ENCODE measurements at regions not wholly inside any gene's neighbourhood (a gene's known extent, or its start where the extent isn't known, plus 50 kb on each side); places are given as distances from the start of the nearest gene placed in this dataset.

- TF ChIP-seq CTCF (IDR thresholded peaks at IDR 0.05 in 2 of 3, conservative IDR thresholded peaks at IDR 0.05 in 1 of 3; ENCODE audit: borderline replicate concordance in 1 of 3, insufficient read depth in 1 of 3, low read depth in 2 of 3, low read length in 2 of 3) = no peak
- no peak for TF ChIP-seq POLR2A (IDR thresholded peaks at IDR 0.05; ENCODE audit: borderline replicate concordance, extremely low read depth, insufficient read depth, insufficient read length)
- no peak for TF ChIP-seq REST (IDR thresholded peaks at IDR 0.05; ENCODE audit: low read depth)
- no peak for TF ChIP-seq ZFX (IDR thresholded peaks at IDR 0.05)
- no peak for TF ChIP-seq SIN3A (IDR thresholded peaks at IDR 0.05; ENCODE audit: low read depth)
- TF ChIP-seq JUND (IDR thresholded peaks at IDR 0.05) = no peak
- TF ChIP-seq EZH2 (IDR thresholded peaks at IDR 0.05) = no peak
- TF ChIP-seq CEBPB (IDR thresholded peaks at IDR 0.05; ENCODE audit: low read depth) = no peak
- TF ChIP-seq YY1 (IDR thresholded peaks at IDR 0.05; ENCODE audit: extremely low read depth, insufficient replicate concordance, low read depth, low read length) = no peak
- no peak for TF ChIP-seq RAD21 (IDR thresholded peaks at IDR 0.05; ENCODE audit: low read depth)
- no peak for TF ChIP-seq EZH2phosphoT487 (IDR thresholded peaks at IDR 0.05; ENCODE audit: borderline replicate concordance)
- no peak for TF ChIP-seq POLR2AphosphoS5 (IDR thresholded peaks at IDR 0.05; ENCODE audit: low read depth, low read length)
Observed at GRCh38 chr4:64682481-64682880, 273.2 kb upstream of the TECRL start.

Measured in HCT116 (cell line).